GM13976 (cell line): ENCODE measurements at regions not wholly inside any gene's neighbourhood (a gene's known extent, or its start where the extent isn't known, plus 50 kb on each side); places are given as distances from the start of the nearest gene placed in this dataset.

ENCODE experiments used
- DNase-seq: peaks from one replicate; pipeline ENCODE4 v3.0.0; 2012; ENCODE audit warnings: low spot score
- in situ Hi-C: fragments of 300-500 bp; cut with MboI; formaldehyde crosslinking; loops from one replicate; pipeline ENCODE4 v1.12.0; 2022; ENCODE audit warnings: low sequenced_read_pairs, mixed read lengths, inconsistent platforms; ENCODE audit not compliant: unreplicated experiment
- TF ChIP-seq, protein P1 (sequence below): IDR thresholded peaks from 2 replicates; pipeline ENCODE4 v1.5.1; 2012; ENCODE audit warnings: borderline replicate concordance, mild to moderate bottlenecking; ENCODE audit not compliant: insufficient read depth; ENCODE audit errors: extremely low read depth, missing control alignments, control extremely low read depth

DNA sequence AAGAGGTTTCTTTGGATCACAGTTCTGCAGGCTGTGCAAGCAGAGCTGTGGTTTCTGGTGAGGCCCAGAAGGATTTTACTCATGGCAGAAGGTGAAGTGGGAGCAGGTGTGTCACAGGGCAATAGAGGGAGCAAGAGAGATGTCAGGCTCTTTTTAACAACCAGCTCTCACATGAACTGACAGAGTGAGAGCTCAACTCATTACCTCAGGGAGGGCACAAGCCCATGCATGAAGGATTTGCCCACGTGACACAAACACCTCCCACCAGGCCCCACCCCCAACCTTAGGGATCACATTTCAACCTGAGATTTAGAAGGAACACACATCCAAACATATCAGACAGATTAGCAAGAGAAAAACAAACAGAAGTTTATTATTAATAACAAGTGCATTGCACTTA lies 470.4 kb downstream of the GALC start:
- in situ Hi-C loops, result no loop called here
- no peak for DNase-seq
- TF ChIP-seq, protein P1, sequence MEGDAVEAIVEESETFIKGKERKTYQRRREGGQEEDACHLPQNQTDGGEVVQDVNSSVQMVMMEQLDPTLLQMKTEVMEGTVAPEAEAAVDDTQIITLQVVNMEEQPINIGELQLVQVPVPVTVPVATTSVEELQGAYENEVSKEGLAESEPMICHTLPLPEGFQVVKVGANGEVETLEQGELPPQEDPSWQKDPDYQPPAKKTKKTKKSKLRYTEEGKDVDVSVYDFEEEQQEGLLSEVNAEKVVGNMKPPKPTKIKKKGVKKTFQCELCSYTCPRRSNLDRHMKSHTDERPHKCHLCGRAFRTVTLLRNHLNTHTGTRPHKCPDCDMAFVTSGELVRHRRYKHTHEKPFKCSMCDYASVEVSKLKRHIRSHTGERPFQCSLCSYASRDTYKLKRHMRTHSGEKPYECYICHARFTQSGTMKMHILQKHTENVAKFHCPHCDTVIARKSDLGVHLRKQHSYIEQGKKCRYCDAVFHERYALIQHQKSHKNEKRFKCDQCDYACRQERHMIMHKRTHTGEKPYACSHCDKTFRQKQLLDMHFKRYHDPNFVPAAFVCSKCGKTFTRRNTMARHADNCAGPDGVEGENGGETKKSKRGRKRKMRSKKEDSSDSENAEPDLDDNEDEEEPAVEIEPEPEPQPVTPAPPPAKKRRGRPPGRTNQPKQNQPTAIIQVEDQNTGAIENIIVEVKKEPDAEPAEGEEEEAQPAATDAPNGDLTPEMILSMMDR, result no peak

DNA sequence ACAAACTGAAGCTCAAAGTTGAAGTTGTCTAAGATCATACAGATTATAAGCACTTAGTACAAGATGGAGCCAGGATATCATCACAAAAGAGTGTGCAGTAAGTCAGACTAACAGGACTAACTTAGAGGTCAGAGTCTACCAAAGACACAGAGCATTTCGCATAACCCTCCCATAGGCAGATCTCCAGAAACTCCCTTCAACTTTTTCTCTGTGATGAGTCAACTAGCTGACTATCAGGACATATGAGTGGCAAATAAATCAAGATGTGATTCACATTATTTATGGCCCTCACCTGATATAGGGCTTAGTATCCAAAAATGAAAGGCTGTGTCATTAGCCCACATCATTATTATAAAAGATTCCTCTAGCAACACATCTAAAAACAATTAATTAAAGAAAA lies 484.6 kb downstream of the GALC start:
- in situ Hi-C loops, result no loop called here
- TF ChIP-seq, protein P1, result no peak
- no peak for DNase-seq

DNA sequence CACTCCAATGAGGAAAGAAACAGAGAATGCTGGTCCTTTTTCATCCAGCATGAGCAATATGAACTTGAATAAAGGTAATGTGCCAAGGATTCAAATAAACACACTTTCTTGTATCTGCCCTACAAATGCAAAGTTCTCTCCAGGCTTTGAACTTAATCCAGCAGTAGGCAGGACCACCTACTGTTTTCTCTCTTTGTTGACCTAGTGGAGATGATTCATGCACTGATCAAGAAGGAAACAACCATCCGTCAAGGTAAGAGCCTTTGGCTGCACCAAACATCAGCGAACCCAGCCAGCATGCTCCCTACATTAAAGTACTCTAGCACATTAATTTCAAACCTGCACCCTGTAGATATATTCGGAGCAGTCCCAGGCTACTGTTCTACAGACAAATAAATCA lies 489.3 kb downstream of the GALC start:
- no peak for DNase-seq
- TF ChIP-seq, protein P1, result no peak
- in situ Hi-C loops, result no loop called here

DNA sequence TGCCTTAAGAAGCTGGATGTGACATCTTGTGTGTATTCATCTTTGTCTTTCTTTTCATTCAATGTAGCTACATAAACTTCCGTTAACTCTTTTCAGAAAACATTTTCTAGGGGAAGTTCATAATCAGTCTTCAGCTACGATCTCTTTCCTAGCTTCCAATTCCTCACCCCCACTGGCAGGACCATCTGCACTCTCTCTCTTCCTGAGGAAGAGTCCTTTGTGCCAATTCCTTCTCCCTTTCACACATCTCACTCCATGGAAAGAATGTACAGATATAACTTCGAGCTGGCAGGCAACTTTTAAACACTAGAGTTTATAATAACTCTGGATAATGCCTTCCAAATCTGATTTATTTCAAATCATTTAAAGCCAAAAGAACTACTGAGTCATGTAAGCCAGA lies 495.7 kb downstream of the GALC start:
- TF ChIP-seq, protein P1, result no peak
- DNase-seq, result no peak
- in situ Hi-C loops, result no loop called here

DNA sequence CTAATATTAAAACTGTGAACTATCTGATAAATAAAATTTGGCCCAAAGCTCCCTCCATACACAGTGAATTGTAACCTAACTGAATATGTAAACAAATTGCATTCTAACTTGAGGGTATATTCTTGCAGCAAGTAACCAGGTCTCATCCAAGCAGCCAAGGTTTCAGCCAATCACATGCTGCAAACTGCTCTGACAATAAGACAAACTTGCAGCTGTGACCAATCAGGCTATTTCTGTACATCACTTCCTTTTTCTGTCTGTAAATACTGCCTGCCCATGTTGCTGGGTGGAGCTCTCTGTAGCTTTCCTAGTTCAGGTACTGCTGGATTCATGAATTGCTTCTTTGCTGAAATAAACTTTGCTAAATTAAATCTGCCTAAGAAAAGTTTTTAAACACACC lies 499.0 kb downstream of the GALC start:
- in situ Hi-C loops, result no loop called here
- TF ChIP-seq, protein P1, result no peak
- no peak for DNase-seq

DNA sequence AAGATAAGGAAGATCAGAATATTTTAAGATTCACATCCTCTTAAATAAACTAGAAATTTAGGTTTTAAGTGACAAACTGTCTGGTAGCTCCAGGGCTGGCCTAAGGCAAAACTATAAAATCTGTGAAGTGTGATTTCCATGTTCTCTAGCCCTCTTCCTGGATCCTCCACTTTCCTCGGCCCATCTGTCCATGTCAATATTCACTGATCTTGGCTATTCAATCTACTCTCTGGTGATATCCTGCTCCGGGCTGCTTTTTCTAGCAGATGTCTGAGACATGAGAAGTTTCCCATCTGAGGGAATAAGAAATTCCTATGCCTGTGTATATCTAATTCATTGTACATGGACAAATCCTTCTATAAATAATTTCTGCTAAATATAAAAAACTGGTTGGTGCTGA lies 500.4 kb downstream of the GALC start:
- no peak for DNase-seq
- TF ChIP-seq, protein P1, result no peak
- in situ Hi-C loops, result no loop called here

DNA sequence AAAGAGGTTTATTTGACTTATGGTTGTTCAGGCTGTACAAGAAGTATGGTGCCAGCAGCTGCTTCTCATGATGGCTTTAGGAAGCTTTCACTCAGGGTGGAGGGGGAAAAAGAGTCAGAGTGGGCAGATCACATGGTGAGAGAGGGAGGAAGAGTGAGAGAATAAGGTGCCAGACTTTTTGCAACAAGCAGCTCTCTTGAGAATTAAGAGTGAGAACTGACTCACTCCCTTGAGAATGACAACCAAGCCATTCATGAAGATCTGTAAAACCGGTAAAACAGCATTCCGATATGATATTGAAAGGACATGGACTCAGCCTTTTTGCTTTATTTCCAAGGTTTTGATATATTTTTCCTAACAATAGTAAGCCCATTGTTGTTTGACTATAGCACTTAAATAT lies 501.2 kb downstream of the GALC start:
- DNase-seq, result no peak
- TF ChIP-seq, protein P1, result no peak
- in situ Hi-C loops, result no loop called here
